Loucy (cell line): ENCODE measurements at regions not wholly inside any gene's neighbourhood (a gene's known extent, or its start where the extent isn't known, plus 50 kb on each side); places are given as distances from the start of the nearest gene placed in this dataset.
"Not testable (repeated sequence)": the region's sequence is repeated elsewhere in the genome, so short reads cannot be mapped to it uniquely, and the experiment has no call there.

Source experiments
- H2AFZ ChIP-seq: fragments of 200-600 bp; sonication (generic); 2 replicates; pipeline ENCODE4 v1.6.0; 2016; ENCODE audit warnings: antibody characterized with exemption, mild to moderate bottlenecking, low read length, moderate library complexity
- H3F3A ChIP-seq: fragments of 200-600 bp; 2 replicates; pipeline ENCODE4 v1.6.0; 2016; ENCODE audit warnings: antibody characterized with exemption, low read depth, mild to moderate bottlenecking
- H3K27me3 ChIP-seq: fragments of 200-600 bp; sonication (generic); 2 replicates; pipeline ENCODE4 v1.6.1; 2014; ENCODE audit warnings: low read length, mild to moderate bottlenecking; ENCODE audit not compliant: insufficient read depth, poor library complexity, severe bottlenecking
- H3K36me3 ChIP-seq: fragments of 200-600 bp; sonication (generic); 2 replicates; pipeline ENCODE4 v1.6.1; 2016; ENCODE audit warnings: low read length; ENCODE audit not compliant: insufficient read depth
- H3K4me1 ChIP-seq: fragments of 200-600 bp; sonication (generic); 2 replicates; pipeline ENCODE4 v1.5.1; 2014; ENCODE audit warnings: low read length, mild to moderate bottlenecking; ENCODE audit not compliant: insufficient read depth, poor library complexity, severe bottlenecking
- H3K4me2 ChIP-seq: fragments of 200-600 bp; sonication (generic); 2 replicates; pipeline ENCODE4 v1.6.0; 2014; ENCODE audit warnings: antibody characterized with exemption, low read length, low read depth, mild to moderate bottlenecking; ENCODE audit not compliant: poor library complexity, severe bottlenecking
- H3K4me3 ChIP-seq: fragments of 200-600 bp; sonication (generic); 2 replicates; pipeline ENCODE4 v1.5.1; 2014; ENCODE audit warnings: low read length, mild to moderate bottlenecking, mixed read lengths; ENCODE audit not compliant: poor library complexity, severe bottlenecking
- H3K79me2 ChIP-seq: fragments of 200-600 bp; sonication (generic); 2 replicates; pipeline ENCODE4 v1.6.1; 2014; ENCODE audit warnings: low read length; ENCODE audit not compliant: insufficient read depth
- H3K9ac ChIP-seq: fragments of 200-600 bp; sonication (generic); 2 replicates; pipeline ENCODE4 v1.6.0; 2014; ENCODE audit warnings: mild to moderate bottlenecking, low read depth, low read length, moderate library complexity; ENCODE audit not compliant: poor library complexity, severe bottlenecking
- H3K9me2 ChIP-seq: fragments of 200-600 bp; sonication (generic); replicated peaks from 2 replicates; pipeline ENCODE4 v1.6.1; 2016; ENCODE audit warnings: low read depth, low read length, mixed read lengths
- H3K9me3 ChIP-seq: fragments of 200-600 bp; sonication (generic); 2 replicates; pipeline ENCODE4 v1.6.1; 2014; ENCODE audit warnings: mild to moderate bottlenecking, antibody characterized with exemption, low read length, low read depth; ENCODE audit not compliant: insufficient read depth
- H4K20me1 ChIP-seq: fragments of 200-600 bp; sonication (generic); 2 replicates; pipeline ENCODE4 v1.6.0; 2014; ENCODE audit warnings: antibody characterized with exemption, low read length, mild to moderate bottlenecking; ENCODE audit not compliant: insufficient read depth, poor library complexity, severe bottlenecking
- CTCF ChIP-seq: fragments of 200-600 bp; sonication (generic); conservative IDR thresholded peaks from 2 replicates; pipeline ENCODE4 v1.5.1; 2014; ENCODE audit warnings: mild to moderate bottlenecking, antibody characterized with exemption, low read length
- EZH2phosphoT487 ChIP-seq: fragments of 200-600 bp; IDR thresholded peaks from 2 replicates; pipeline ENCODE4 v1.6.1; 2018; ENCODE audit warnings: antibody characterized with exemption, mild to moderate bottlenecking, moderate library complexity, borderline replicate concordance

- H3K9me2 ChIP-seq, H3K4me3 ChIP-seq, H3F3A ChIP-seq, H2AFZ ChIP-seq, H4K20me1 ChIP-seq, H3K9me3 ChIP-seq, H3K4me1 ChIP-seq, H3K27me3 ChIP-seq, H3K36me3 ChIP-seq, H3K79me2 ChIP-seq, H3K4me2 ChIP-seq, H3K9ac ChIP-seq: not testable (repeated sequence)
These were observed 86.5 kb upstream of the PGR start for GRCh38 chr11:101216091-101216490.

GRCh38 chr11:101215069-101215468 is 85.5 kb upstream of the PGR start:
- TF ChIP-seq EZH2phosphoT487 (no peak), CTCF (no peak)

GRCh38 chr11:101211407-101211975 is 81.9 kb upstream of the PGR start:
- Histone ChIP-seq H3K36me3 (no peaks in the 10 kb centered on the region), H3F3A (no peaks in the 10 kb centered on the region), H3K4me3 (no peak overlapping the region), H3K9me2 (no peaks in the 10 kb centered on the region), H3K27me3 (no peaks in the 10 kb centered on the region), H3K9ac (no peak overlapping the region), H3K4me2 (no peak overlapping the region), H4K20me1 (no peaks in the 10 kb centered on the region), H3K79me2 (no peaks in the 10 kb centered on the region), H3K4me1 (no peaks in the 10 kb centered on the region), H3K9me3 (no peaks in the 10 kb centered on the region), H2AFZ (no peak overlapping the region)
- TF ChIP-seq CTCF (no peak), EZH2phosphoT487 (no peak)

More at GRCh38 chr11:101215069-101215468, 85.5 kb upstream of the PGR start:
- Histone ChIP-seq H3K4me3 (no peak overlapping the region), H3K4me1 (no peaks in the 10 kb centered on the region), H3K79me2 (no peaks in the 10 kb centered on the region), H3K36me3 (no peaks in the 10 kb centered on the region), H4K20me1 (no peaks in the 10 kb centered on the region), H3K4me2 (no peak overlapping the region), H3K9ac (no peak overlapping the region), H3F3A (no peaks in the 10 kb centered on the region), H3K9me2 (no peaks in the 10 kb centered on the region), H3K9me3 (no peaks in the 10 kb centered on the region; the same call in 1 of the 2 replicates), H3K27me3 (no peaks in the 10 kb centered on the region), H2AFZ (no peak overlapping the region)

GRCh38 chr11:101202614-101203013 is 73.0 kb upstream of the PGR start:
- Histone ChIP-seq H3K4me3 (no peak overlapping the region), H4K20me1 (no peaks in the 10 kb centered on the region), H3K9me3 (no peaks in the 10 kb centered on the region), H3K9me2 (no peaks in the 10 kb centered on the region), H3F3A (no peaks in the 10 kb centered on the region), H3K4me1 (no peaks in the 10 kb centered on the region), H3K36me3 (no peaks in the 10 kb centered on the region), H3K27me3 (no peaks in the 10 kb centered on the region), H3K79me2 (no peaks in the 10 kb centered on the region), H3K4me2 (no peak overlapping the region), H2AFZ (no peak overlapping the region), H3K9ac (no peak overlapping the region)
- no peak for TF ChIP-seq EZH2phosphoT487
- no peak for TF ChIP-seq CTCF
